Hepatocyte (in vitro differentiated cells): ENCODE measurements at regions not wholly inside any gene's neighbourhood (a gene's known extent, or its start where the extent isn't known, plus 50 kb on each side); places are given as distances from the start of the nearest gene placed in this dataset.

Experiments used
- DNase-seq: peaks from one replicate; pipeline ENCODE4 v3.0.0-alpha.2; 2016; ENCODE audit warnings: low spot score
- H2AFZ ChIP-seq: fragments of 200-600 bp; sonication (generic); 2 replicates; pipeline ENCODE4 v1.6.0; 2016; ENCODE audit warnings: antibody characterized with exemption, mild to moderate bottlenecking
- H3K27ac ChIP-seq: fragments of 200-600 bp; sonication (generic); 2 replicates; pipeline ENCODE4 v1.5.1; 2016; ENCODE audit warnings: mild to moderate bottlenecking
- H3K27me3 ChIP-seq: fragments of 200-600 bp; sonication (generic); 2 replicates; pipeline ENCODE4 v1.6.1; 2016
- H3K36me3 ChIP-seq: fragments of 200-600 bp; sonication (generic); replicated peaks from 2 replicates; pipeline ENCODE4 v1.5.1; 2016; ENCODE audit warnings: low read depth; ENCODE audit not compliant: insufficient read depth
- H3K4me1 ChIP-seq: fragments of 200-600 bp; sonication (generic); 2 replicates; pipeline ENCODE4 v1.5.1; 2016; ENCODE audit warnings: mild to moderate bottlenecking, moderate library complexity; ENCODE audit not compliant: insufficient read depth
- H3K4me2 ChIP-seq: fragments of 200-600 bp; sonication (generic); 2 replicates; pipeline ENCODE4 v1.6.0; 2016
- H3K4me3 ChIP-seq: fragments of 200-600 bp; sonication (generic); 2 replicates; pipeline ENCODE4 v1.5.1; 2016; ENCODE audit warnings: mild to moderate bottlenecking
- H3K79me2 ChIP-seq: fragments of 200-600 bp; sonication (generic); 2 replicates; pipeline ENCODE4 v1.6.0; 2017; ENCODE audit warnings: mild to moderate bottlenecking
- H3K9me2 ChIP-seq: fragments of 200-600 bp; sonication (generic); replicated peaks from 2 replicates; pipeline ENCODE4 v1.6.0; 2017; ENCODE audit warnings: mild to moderate bottlenecking; ENCODE audit not compliant: insufficient read depth
- H3K9me3 ChIP-seq: fragments of 200-600 bp; sonication (generic); 2 replicates; pipeline ENCODE4 v1.5.1; 2016; ENCODE audit warnings: low read depth, mild to moderate bottlenecking
- H4K20me1 ChIP-seq: fragments of 200-600 bp; sonication (generic); 2 replicates; pipeline ENCODE4 v1.6.0; 2016; ENCODE audit warnings: mild to moderate bottlenecking; ENCODE audit not compliant: insufficient read depth, poor library complexity, severe bottlenecking
- CTCF ChIP-seq: fragments of 200-600 bp; sonication (generic); IDR thresholded peaks from 2 replicates; pipeline ENCODE4 v1.5.1; 2016; ENCODE audit warnings: antibody characterized with exemption, mild to moderate bottlenecking; ENCODE audit not compliant: poor library complexity
- EZH2 ChIP-seq: fragments of 200-600 bp; sonication (generic); IDR thresholded peaks from 2 replicates; pipeline ENCODE4 v1.6.1; 2016; ENCODE audit warnings: antibody characterized with exemption, mild to moderate bottlenecking, borderline replicate concordance
- EZH2phosphoT487 ChIP-seq: fragments of 200-600 bp; sonication (generic); IDR thresholded peaks from one replicate; pipeline ENCODE4 v1.6.1; 2018; ENCODE audit warnings: antibody characterized with exemption, mild to moderate bottlenecking, low read depth, moderate library complexity; ENCODE audit not compliant: unreplicated experiment, severe bottlenecking
- WGBS: methylation state at CpG from one replicate; pipeline ENCODE4 v1.1.6; 2016; ENCODE audit warnings: low lambda C conversion rate; ENCODE audit errors: missing lambda C conversion rate; 5-methylcytosine and 5-hydroxymethylcytosine counted together

GRCh38 chr4:127284236-127284635 lies 348.5 kb upstream of the INTU start:
- no peaks in the 10 kb centered on the region for H3K4me1 ChIP-seq
- H3K27ac ChIP-seq, result no peak overlapping the region
- H3K27me3 ChIP-seq, result no peaks in the 10 kb centered on the region
- H3K9me2 ChIP-seq, result no peaks in the 10 kb centered on the region
- no peak overlapping the region for H3K4me3 ChIP-seq
- H3K4me2 ChIP-seq, result no peak overlapping the region
- no peaks in the 10 kb centered on the region for H3K36me3 ChIP-seq
- DNase-seq, result no peak
- TF ChIP-seq EZH2phosphoT487 (no peak), CTCF (no peak), EZH2 (no peak)
- H2AFZ ChIP-seq, result no peak overlapping the region
- H3K79me2 ChIP-seq, result no peaks in the 10 kb centered on the region
- H3K9me3 ChIP-seq, result no peaks in the 10 kb centered on the region
- no peaks in the 10 kb centered on the region for H4K20me1 ChIP-seq

GRCh38 chr4:127291316-127291715 lies 341.4 kb upstream of the INTU start:
- Histone ChIP-seq H3K36me3 (no peaks in the 10 kb centered on the region), H3K79me2 (no peaks in the 10 kb centered on the region), H3K27me3 (no peaks in the 10 kb centered on the region), H3K4me1 (no peaks in the 10 kb centered on the region), H3K4me3 (no peak overlapping the region), H3K4me2 (no peak overlapping the region), H3K9me2 (no peaks in the 10 kb centered on the region), H4K20me1 (no peaks in the 10 kb centered on the region), H3K9me3 (no peaks in the 10 kb centered on the region), H2AFZ (no peak overlapping the region), H3K27ac (no peak overlapping the region)
- DNase-seq, result no peak
- TF ChIP-seq EZH2phosphoT487 (no peak), EZH2 (no peak), CTCF (no peak)
- WGBS, result 45% methylated on average over 1 of the region's 1 CpG

- no peak for TF ChIP-seq CTCF
- TF ChIP-seq EZH2, result no peak
- TF ChIP-seq EZH2phosphoT487, result no peak
- WGBS, result 57% methylated on average over 2 of the region's 2 CpGs
- Histone ChIP-seq H3K4me3 (no peak overlapping the region), H2AFZ (no peak overlapping the region), H3K4me1 (no peaks in the 10 kb centered on the region), H3K9me3 (no peaks in the 10 kb centered on the region), H3K9me2 (no peaks in the 10 kb centered on the region), H3K27me3 (no peaks in the 10 kb centered on the region), H3K27ac (no peak overlapping the region), H3K79me2 (no peaks in the 10 kb centered on the region), H4K20me1 (no peaks in the 10 kb centered on the region), H3K36me3 (no peaks in the 10 kb centered on the region), H3K4me2 (no peak overlapping the region)
- DNase-seq, result no peak
These were observed 339.3 kb upstream of the INTU start for GRCh38 chr4:127293496-127293895.

- Histone ChIP-seq H3K4me2 (no peak overlapping the region), H3K79me2 (no peaks in the 10 kb centered on the region), H3K27me3 (no peaks in the 10 kb centered on the region), H4K20me1 (no peaks in the 10 kb centered on the region), H2AFZ (no peak overlapping the region), H3K9me2 (no peaks in the 10 kb centered on the region), H3K9me3 (no peaks in the 10 kb centered on the region), H3K4me3 (no peak overlapping the region), H3K4me1 (no peaks in the 10 kb centered on the region), H3K36me3 (no peaks in the 10 kb centered on the region), H3K27ac (no peak overlapping the region)
- TF ChIP-seq CTCF (no peak), EZH2 (no peak), EZH2phosphoT487 (no peak)
- WGBS, result 71% methylated on average over 2 of the region's 2 CpGs
- DNase-seq, result no peak
These were observed 328.4 kb upstream of the INTU start for GRCh38 chr4:127304356-127304755.
